SK-N-SH treated with all-trans-retinoic acid at 6 μM for 48 hours (cell line): ENCODE measurements at regions not wholly inside any gene's neighbourhood (a gene's known extent, or its start where the extent isn't known, plus 50 kb on each side); places are given as distances from the start of the nearest gene placed in this dataset.

ENCODE experiments used
- CREB5 ChIP-seq: fragments of 250-450 bp; sonication (Bioruptor Pico); IDR thresholded peaks from 2 replicates; pipeline ENCODE4 v1.5.1; 2020; ENCODE audit warnings: low read depth, mild to moderate bottlenecking, moderate library complexity
- ZNF8 ChIP-seq: fragments of 450-650 bp; formaldehyde crosslinking; IDR thresholded peaks from 2 replicates; pipeline ENCODE4 v1.5.0; 2020; ENCODE audit warnings: mild to moderate bottlenecking, moderate library complexity

- TF ChIP-seq CREB5 = no peak
- no peak for TF ChIP-seq ZNF8
These were observed 490.9 kb upstream of the ADAMTS9 start for GRCh38 chr3:65178703-65179102.
